ENCODE measurements at regions not wholly inside any gene's neighbourhood (a gene's known extent, or its start where the extent isn't known, plus 50 kb on each side); places are given as distances from the start of the nearest gene placed in this dataset.

GRCh38 chr4:148634476-148634875, 192.3 kb upstream of the NR3C2 start:
- H3K27me3 ChIP-seq, result no peaks in the 10 kb centered on the region
- 64 to 77% methylated on average over 3 of the region's 3 CpGs for WGBS, 2 donors
- no peaks in the 10 kb centered on the region for H3K36me3 ChIP-seq
- no peak overlapping the region for H3K4me3 ChIP-seq
- no peak for DNase-seq
- peaks cover 0 to 9% (median 8%) of the 10 kb centered on the region in 3 donors for H3K9me3 ChIP-seq
- H3K4me1 ChIP-seq, result no peaks in the 10 kb centered on the region
- intact Hi-C loops (cut with DNase I), result no loop called here
- no peak overlapping the region for H3K27ac ChIP-seq
- TF ChIP-seq POLR2A (IDR thresholded peaks at IDR 0.05) (no peak), CTCF (IDR thresholded peaks at IDR 0.05) (no peak)

GRCh38 chr4:148633720-148634119, 191.5 kb upstream of the NR3C2 start:
- no peaks in the 10 kb centered on the region for H3K4me1 ChIP-seq
- TF ChIP-seq POLR2A (IDR thresholded peaks at IDR 0.05) (no peak), CTCF (IDR thresholded peaks at IDR 0.05) (no peak)
- no peaks in the 10 kb centered on the region for H3K27me3 ChIP-seq
- no peak overlapping the region for H3K27ac ChIP-seq
- no peaks in the 10 kb centered on the region for H3K36me3 ChIP-seq
- H3K4me3 ChIP-seq, result no peak overlapping the region
- no peak for DNase-seq
- WGBS, 2 donors, result 94 to 100% methylated on average over 3 of the region's 3 CpGs
- intact Hi-C loops (cut with DNase I), result no loop called here
- H3K9me3 ChIP-seq, result peaks cover 0 to 9% (median 8%) of the 10 kb centered on the region in 3 donors

GRCh38 chr4:148632476-148632875, 190.3 kb upstream of the NR3C2 start:
- DNase-seq, result no peak
- 70 to 74% methylated on average over 2 of the region's 2 CpGs for WGBS, 2 donors
- Histone ChIP-seq H3K4me3 (no peak overlapping the region), H3K9me3 (peaks cover 0 to 7% (median 2%) of the 10 kb centered on the region in 3 donors), H3K27ac (no peak overlapping the region), H3K36me3 (no peaks in the 10 kb centered on the region), H3K27me3 (no peaks in the 10 kb centered on the region), H3K4me1 (no peaks in the 10 kb centered on the region)
- intact Hi-C loops (cut with DNase I), result no loop called here
- TF ChIP-seq POLR2A (IDR thresholded peaks at IDR 0.05), result no peak
- TF ChIP-seq CTCF (IDR thresholded peaks at IDR 0.05), result no peak

GRCh38 chr4:148630051-148630450, 187.8 kb upstream of the NR3C2 start:
- no peak for DNase-seq
- Histone ChIP-seq H3K4me3 (no peak overlapping the region), H3K36me3 (no peaks in the 10 kb centered on the region), H3K9me3 (no peaks in the 10 kb centered on the region), H3K27me3 (no peaks in the 10 kb centered on the region), H3K27ac (no peak overlapping the region), H3K4me1 (no peaks in the 10 kb centered on the region)
- TF ChIP-seq POLR2A (IDR thresholded peaks at IDR 0.05), result no peak
- TF ChIP-seq CTCF (IDR thresholded peaks at IDR 0.05), result no peak
- WGBS, 2 donors, result 75 to 89% methylated on average over 1 of the region's 1 CpG
- intact Hi-C loops (cut with DNase I), result no loop called here

- no peaks in the 10 kb centered on the region for H3K4me1 ChIP-seq
- H3K27me3 ChIP-seq, result no peaks in the 10 kb centered on the region
- DNase-seq, result no peak
- TF ChIP-seq CTCF (IDR thresholded peaks at IDR 0.05), result no peak
- no peak for TF ChIP-seq POLR2A (IDR thresholded peaks at IDR 0.05)
- no peaks in the 10 kb centered on the region for H3K36me3 ChIP-seq
- intact Hi-C loops (cut with DNase I), result no loop called here
- H3K4me3 ChIP-seq, result no peak overlapping the region
- no peak overlapping the region for H3K27ac ChIP-seq
- H3K9me3 ChIP-seq, result no peaks in the 10 kb centered on the region
Observed at GRCh38 chr4:148618856-148619255, 176.6 kb upstream of the NR3C2 start.

Data from esophagus squamous epithelium (tissue), 5 donors.